BJ (cell line): ENCODE measurements at regions not wholly inside any gene's neighbourhood (a gene's known extent, or its start where the extent isn't known, plus 50 kb on each side); places are given as distances from the start of the nearest gene placed in this dataset.

Source experiments
- CTCF ChIA-PET: fragments of 350-600 bp; formaldehyde crosslinking; extraction: SDS; loops from one replicate; lab custom pipeline; 2021; ENCODE audit warnings: antibody characterized with exemption, inconsistent platforms; lab: Yijun Ruan, JAX
- POLR2A ChIA-PET: fragments of 300-600 bp; sonication (Branson Sonifier 250); formaldehyde crosslinking; extraction: SDS; loops from one replicate; lab custom pipeline; 2021; ENCODE audit warnings: antibody characterized with exemption; lab: Charles Lee
- DNase-seq: peaks from one replicate; pipeline ENCODE4 v3.0.0-alpha.2; 2011; ENCODE audit warnings: low read depth
- H3K27me3 ChIP-seq: 2 replicates; pipeline ENCODE4 v1.6.0; 2011; ENCODE audit warnings: low read length; ENCODE audit not compliant: control insufficient read depth, insufficient read depth
- H3K36me3 ChIP-seq: 2 replicates; pipeline ENCODE4 v1.5.1; 2011; ENCODE audit warnings: low read length; ENCODE audit not compliant: control insufficient read depth, insufficient read depth
- H3K4me3 ChIP-seq: 2 replicates; pipeline ENCODE4 v1.5.1; 2011; ENCODE audit warnings: low read depth, mild to moderate bottlenecking, control low read depth, low read length
- CTCF ChIP-seq: IDR thresholded peaks from 2 replicates; pipeline ENCODE4 v1.5.1; 2011; ENCODE audit warnings: low read depth, mild to moderate bottlenecking, control low read depth, inconsistent platforms, low read length, moderate library complexity; ENCODE audit not compliant: insufficient read depth

- ChIA-PET CTCF (no interaction called here), POLR2A (no interaction called here)
These were observed 67.5 kb upstream of the BTG1 start for GRCh38 chr12:92213166-92213565.

GRCh38 chr12:92210071-92210470, 64.4 kb upstream of the BTG1 start:
- TF ChIP-seq CTCF, result no peak
- ChIA-PET POLR2A (no interaction called here), CTCF (no interaction called here)
- Histone ChIP-seq H3K36me3 (no peaks in the 10 kb centered on the region), H3K27me3 (no peaks in the 10 kb centered on the region), H3K4me3 (no peak overlapping the region)
- DNase-seq, result no peak

More at GRCh38 chr12:92213166-92213565, 67.5 kb upstream of the BTG1 start:
- TF ChIP-seq CTCF, result no peak
- Histone ChIP-seq H3K4me3 (no peak overlapping the region), H3K27me3 (no peaks in the 10 kb centered on the region), H3K36me3 (no peaks in the 10 kb centered on the region)
- DNase-seq, result no peak

- no peak for DNase-seq
- TF ChIP-seq CTCF, result no peak
- POLR2A ChIA-PET, result interaction anchor here (0.5 kb wide), 1 partner anchor 63 kb away, joined by 6 read pairs; the partner anchor contains the start of gene BTG1
- no peaks in the 10 kb centered on the region for H3K27me3 ChIP-seq
- H3K36me3 ChIP-seq, result no peaks in the 10 kb centered on the region
- H3K4me3 ChIP-seq, result no peak overlapping the region
- CTCF ChIA-PET, result no interaction called here
These were observed 63.0 kb upstream of the BTG1 start for GRCh38 chr12:92208613-92209121.

GRCh38 chr12:92206596-92206995, 61.0 kb upstream of the BTG1 start:
- ChIA-PET POLR2A (no interaction called here), CTCF (no interaction called here)
- TF ChIP-seq CTCF, result no peak
- H3K36me3 ChIP-seq, result no peaks in the 10 kb centered on the region
- H3K4me3 ChIP-seq, result no peak overlapping the region
- no peaks in the 10 kb centered on the region for H3K27me3 ChIP-seq
- no peak for DNase-seq

- no peaks in the 10 kb centered on the region for H3K27me3 ChIP-seq
- CTCF ChIA-PET, result no interaction called here
- H3K36me3 ChIP-seq, result no peaks in the 10 kb centered on the region
- TF ChIP-seq CTCF, result no peak
- no peak overlapping the region for H3K4me3 ChIP-seq
- POLR2A ChIA-PET, result no interaction called here
- DNase-seq, result no peak
These were observed 60.4 kb upstream of the BTG1 start for GRCh38 chr12:92206011-92206410.
